ENCODE measurements at regions not wholly inside any gene's neighbourhood (a gene's known extent, or its start where the extent isn't known, plus 50 kb on each side); places are given as distances from the start of the nearest gene placed in this dataset.

DNA sequence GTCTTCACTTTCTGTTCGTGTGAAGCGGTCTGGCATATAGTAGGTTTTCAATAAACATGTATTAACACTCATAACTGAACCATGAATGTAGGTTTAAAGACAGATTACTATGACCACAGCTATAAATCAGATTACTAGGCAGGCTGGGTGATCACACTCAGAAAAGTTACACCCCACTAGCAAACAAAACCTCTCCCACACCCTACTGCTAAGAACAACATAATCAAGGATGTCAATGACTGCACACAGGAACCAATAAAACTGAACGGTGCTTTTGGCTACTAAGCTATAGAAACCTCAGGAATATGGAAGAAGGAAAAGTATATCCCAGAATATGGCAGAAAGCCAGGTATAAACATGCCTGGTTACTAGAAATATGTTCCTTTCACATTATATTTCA lies 676.9 kb downstream of the SMARCA1 start:
- no peak for TF ChIP-seq POLR2A (IDR thresholded peaks at IDR 0.05; ENCODE audit: low read length)
- no peak for TF ChIP-seq GATA1 (IDR thresholded peaks at IDR 0.05; ENCODE audit: low read depth, low read length)
